ENCODE measurements at regions not wholly inside any gene's neighbourhood (a gene's known extent, or its start where the extent isn't known, plus 50 kb on each side); places are given as distances from the start of the nearest gene placed in this dataset.

GRCh38 chr4:53937918-53938317 lies 126.5 kb downstream of the CHIC2 start:
- Histone ChIP-seq H3K9ac (ENCODE audit: insufficient read depth, low read depth, low read length) (no peak overlapping the region), H2AFZ (ENCODE audit: low read length) (no peak overlapping the region), H3K4me2 (ENCODE audit: low read depth, low read length) (no peak overlapping the region), H3K36me3 (replicated peaks in 1 of 2; ENCODE audit: control insufficient read depth in 1 of 2, insufficient read depth in 2 of 2, low read length in 2 of 2) (no peaks in the 10 kb centered on the region), H3K79me2 (ENCODE audit: insufficient read depth, low read length) (no peaks in the 10 kb centered on the region), H3K4me3 (replicated peaks in 1 of 3; ENCODE audit: insufficient read depth in 1 of 3, low read depth in 2 of 3, low read length in 3 of 3) (no peak overlapping the region), H3K27me3 (ENCODE audit: control insufficient read depth in 1 of 2, insufficient read depth in 2 of 2, low read length in 2 of 2) (no peaks in the 10 kb centered on the region), H3K4me1 (ENCODE audit: insufficient read depth, low read length) (no peaks in the 10 kb centered on the region), H4K20me1 (ENCODE audit: insufficient read depth, low read length) (no peaks in the 10 kb centered on the region), H3K9me3 (ENCODE audit: low read length) (no peaks in the 10 kb centered on the region), H3K27ac (ENCODE audit: extremely low read length, insufficient read depth, low read length) (no peak overlapping the region)
- ChIA-PET POLR2A (no interaction called here), CTCF (ENCODE audit: low intra/inter-chr PET ratio, low total read pairs) (no interaction called here)
- ATAC-seq (no peak), DNase-seq (ENCODE audit: low spot score) (no peak), FAIRE-seq (no peak)
- intact Hi-C loops (cut with micrococcal nuclease; ENCODE audit: unreplicated experiment), result no loop called here
- no peak for TF ChIP-seq ZNF280B (CRISPR knock-in tag; IDR thresholded peaks at IDR 0.05; ENCODE audit: borderline replicate concordance)
- no peak for TF ChIP-seq ZNF484 (CRISPR knock-in tag; IDR thresholded peaks at IDR 0.05; ENCODE audit: borderline replicate concordance, low read depth)
- no peak for TF ChIP-seq ATF1 (CRISPR knock-in tag; IDR thresholded peaks at IDR 0.05)
- no peak for TF ChIP-seq PLRG1 (conservative IDR thresholded peaks at IDR 0.05)
- in situ Hi-C loops (cut with HindIII; ENCODE audit: extremely low pct_ligation_motif_present, low pct_unique_long_range_greater_than_20kb), result no loop called here
- BruUV-seq (replicated peaks), result no TSS peak
- 31% methylated on average over 7 of the region's 7 CpGs for WGBS (ENCODE audit: low lambda C conversion rate)

- 17% methylated on average over 2 of the region's 2 CpGs for WGBS (ENCODE audit: low lambda C conversion rate)
- no peaks in the 10 kb centered on the region for H3K4me1 ChIP-seq (ENCODE audit: insufficient read depth, low read length)
- H4K20me1 ChIP-seq (ENCODE audit: insufficient read depth, low read length), result no peaks in the 10 kb centered on the region
- in situ Hi-C loops (cut with HindIII; ENCODE audit: extremely low pct_ligation_motif_present, low pct_unique_long_range_greater_than_20kb) (no loop called here), intact Hi-C loops (cut with micrococcal nuclease; ENCODE audit: unreplicated experiment) (no loop called here)
- H3K27ac ChIP-seq (ENCODE audit: extremely low read length, insufficient read depth, low read length), result no peak overlapping the region
- H2AFZ ChIP-seq (ENCODE audit: low read length), result no peak overlapping the region
- POLR2A ChIA-PET, result no interaction called here
- DNase-seq (ENCODE audit: low spot score) (no peak), FAIRE-seq (no peak), ATAC-seq (no peak)
- CTCF ChIA-PET (ENCODE audit: low intra/inter-chr PET ratio, low total read pairs), result no interaction called here
- H3K9ac ChIP-seq (ENCODE audit: insufficient read depth, low read depth, low read length), result no peak overlapping the region
- H3K27me3 ChIP-seq (ENCODE audit: control insufficient read depth in 1 of 2, insufficient read depth in 2 of 2, low read length in 2 of 2), result no peaks in the 10 kb centered on the region
- H3K4me2 ChIP-seq (ENCODE audit: low read depth, low read length), result no peak overlapping the region
- H3K79me2 ChIP-seq (ENCODE audit: insufficient read depth, low read length), result no peaks in the 10 kb centered on the region
- H3K4me3 ChIP-seq (replicated peaks in 1 of 3; ENCODE audit: insufficient read depth in 1 of 3, low read depth in 2 of 3, low read length in 3 of 3), result no peak overlapping the region
- H3K36me3 ChIP-seq (replicated peaks in 1 of 2; ENCODE audit: control insufficient read depth in 1 of 2, insufficient read depth in 2 of 2, low read length in 2 of 2), result no peaks in the 10 kb centered on the region
- BruUV-seq (replicated peaks), result no TSS peak
- H3K9me3 ChIP-seq (ENCODE audit: low read length), result no peaks in the 10 kb centered on the region
- TF ChIP-seq ZXDC (CRISPR knock-in tag; IDR thresholded peaks at IDR 0.05) (no peak), CREB1 (IDR thresholded peaks at IDR 0.05) (no peak), CREB1 (CRISPR knock-in tag; IDR thresholded peaks at IDR 0.05) (no peak), ZNF253 (CRISPR knock-in tag; IDR thresholded peaks at IDR 0.05; ENCODE audit: borderline replicate concordance) (no peak), TBX2 (CRISPR knock-in tag; IDR thresholded peaks at IDR 0.05; ENCODE audit: borderline replicate concordance) (no peak), ZBED4 (CRISPR knock-in tag; IDR thresholded peaks at IDR 0.05; ENCODE audit: borderline replicate concordance) (no peak), NFE2 (CRISPR knock-in tag; IDR thresholded peaks at IDR 0.05) (no peak), GATA4 (IDR thresholded peaks at IDR 0.05; ENCODE audit: borderline replicate concordance, low read depth) (no peak)
Observed at GRCh38 chr4:53937327-53937726, 127.1 kb downstream of the CHIC2 start.
